KMS-11 (cell line): ENCODE measurements at regions not wholly inside any gene's neighbourhood (a gene's known extent, or its start where the extent isn't known, plus 50 kb on each side); places are given as distances from the start of the nearest gene placed in this dataset.

Experiments
- H2AFZ ChIP-seq: fragments of 200-600 bp; sonication (generic); 2 replicates; pipeline ENCODE4 v1.6.1; 2016; ENCODE audit warnings: antibody characterized with exemption, mixed run types, low read depth
- H3K27ac ChIP-seq: fragments of 200-600 bp; sonication (generic); 2 replicates; pipeline ENCODE4 v1.6.1; 2016; ENCODE audit warnings: mild to moderate bottlenecking, mixed run types
- H3K27me3 ChIP-seq: fragments of 200-600 bp; sonication (generic); 2 replicates; pipeline ENCODE4 v1.6.1; 2017; ENCODE audit warnings: mild to moderate bottlenecking, low read depth, mixed run types, moderate library complexity; ENCODE audit not compliant: insufficient read depth
- H3K36me3 ChIP-seq: fragments of 200-600 bp; sonication (generic); 2 replicates; pipeline ENCODE4 v1.6.1; 2017; ENCODE audit warnings: mild to moderate bottlenecking, mixed run types; ENCODE audit not compliant: insufficient read depth
- H3K4me1 ChIP-seq: fragments of 200-600 bp; sonication (generic); 2 replicates; pipeline ENCODE4 v1.6.1; 2016; ENCODE audit warnings: mild to moderate bottlenecking, low read depth, mixed run types; ENCODE audit not compliant: poor library complexity, severe bottlenecking
- H3K4me2 ChIP-seq: fragments of 200-600 bp; sonication (generic); 2 replicates; pipeline ENCODE4 v1.7.0; 2016; ENCODE audit warnings: mild to moderate bottlenecking, mixed run types
- H3K4me3 ChIP-seq: fragments of 200-600 bp; sonication (generic); IDR thresholded peaks from 2 replicates; pipeline ENCODE4 v1.6.1; 2017; ENCODE audit warnings: low read depth, low read length, mixed read lengths; ENCODE audit not compliant: insufficient read depth
- H3K79me2 ChIP-seq: fragments of 200-600 bp; sonication (generic); 2 replicates; pipeline ENCODE4 v1.6.1; 2016; ENCODE audit warnings: low read depth, mixed run types; ENCODE audit not compliant: insufficient read depth
- H3K9ac ChIP-seq: fragments of 200-600 bp; sonication (generic); 2 replicates; pipeline ENCODE4 v1.6.1; 2016; ENCODE audit warnings: mild to moderate bottlenecking, mixed run types
- H4K20me1 ChIP-seq: fragments of 200-600 bp; sonication (generic); 2 replicates; pipeline ENCODE4 v1.6.1; 2016; ENCODE audit warnings: mild to moderate bottlenecking, mixed run types; ENCODE audit not compliant: insufficient read depth
- CTCF ChIP-seq: fragments of 200-600 bp; sonication (generic); conservative IDR thresholded peaks from 2 replicates; pipeline ENCODE4 v1.6.1; 2017; ENCODE audit warnings: low read depth, mild to moderate bottlenecking, antibody characterized with exemption, low read length, moderate library complexity, mixed read lengths

- H3K27me3 ChIP-seq = no peaks in the 10 kb centered on the region
- H3K4me1 ChIP-seq = no peaks in the 10 kb centered on the region
- H2AFZ ChIP-seq = no peak overlapping the region
- H3K4me3 ChIP-seq = no peak overlapping the region
- no peak overlapping the region for H3K9ac ChIP-seq
- no peak overlapping the region for H3K4me2 ChIP-seq
- no peak for TF ChIP-seq CTCF
- no peaks in the 10 kb centered on the region for H3K36me3 ChIP-seq
- H3K27ac ChIP-seq = no peak overlapping the region
- H3K79me2 ChIP-seq = no peaks in the 10 kb centered on the region
- no peaks in the 10 kb centered on the region for H4K20me1 ChIP-seq
These were observed 110.8 kb upstream of the EEA1 start for GRCh38 chr12:93039930-93040329.

DNA sequence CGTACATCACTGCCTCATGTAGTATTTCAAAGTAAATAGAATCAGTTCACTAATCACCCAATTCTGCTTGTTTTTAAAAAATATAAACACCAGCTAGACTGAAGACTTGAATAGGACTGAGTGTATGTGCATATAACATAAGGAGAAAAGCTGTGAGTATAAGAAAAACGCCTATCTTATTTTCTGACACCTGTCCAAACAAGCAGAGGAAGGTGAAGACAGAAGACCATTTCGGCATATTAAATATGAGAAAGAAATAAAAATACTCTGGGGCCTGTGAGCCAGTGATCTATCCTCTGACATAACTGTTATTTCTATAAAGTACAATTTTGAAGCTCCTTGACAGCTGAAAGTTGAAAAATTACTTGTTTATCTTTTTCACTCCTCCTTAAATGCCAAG lies 111.3 kb upstream of the EEA1 start:
- Histone ChIP-seq H4K20me1 (no peaks in the 10 kb centered on the region), H3K36me3 (no peaks in the 10 kb centered on the region), H2AFZ (no peak overlapping the region), H3K79me2 (no peaks in the 10 kb centered on the region), H3K27me3 (no peaks in the 10 kb centered on the region), H3K4me1 (no peaks in the 10 kb centered on the region), H3K4me2 (no peak overlapping the region), H3K9ac (no peak overlapping the region), H3K27ac (no peak overlapping the region), H3K4me3 (no peak overlapping the region)
- no peak for TF ChIP-seq CTCF

DNA sequence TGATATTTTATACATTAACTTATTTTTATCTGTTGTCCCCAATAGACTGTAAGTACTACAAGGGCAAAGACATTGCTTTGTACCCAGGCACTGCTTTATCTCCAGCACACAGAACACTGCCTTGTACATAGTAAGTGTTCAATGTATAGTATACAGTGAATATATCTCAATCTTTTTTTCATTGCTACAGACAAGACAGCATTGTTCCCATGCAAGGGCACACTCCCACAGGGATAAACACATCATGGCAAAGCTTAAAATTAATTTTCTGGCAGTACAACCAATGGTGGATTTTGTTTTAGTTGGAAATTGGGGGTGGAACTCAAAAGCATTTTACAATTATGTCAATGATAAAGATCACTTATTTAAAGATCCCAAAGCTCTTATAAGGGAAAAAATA lies 112.3 kb upstream of the EEA1 start:
- Histone ChIP-seq H4K20me1 (no peaks in the 10 kb centered on the region), H3K27me3 (no peaks in the 10 kb centered on the region), H2AFZ (no peak overlapping the region), H3K4me2 (no peak overlapping the region), H3K36me3 (no peaks in the 10 kb centered on the region), H3K79me2 (no peaks in the 10 kb centered on the region), H3K27ac (no peak overlapping the region), H3K9ac (no peak overlapping the region), H3K4me1 (no peaks in the 10 kb centered on the region), H3K4me3 (no peak overlapping the region)
- no peak for TF ChIP-seq CTCF

GRCh38 chr12:93042283-93042682 lies 113.2 kb upstream of the EEA1 start:
- Histone ChIP-seq H3K4me1 (no peaks in the 10 kb centered on the region), H3K4me3 (no peak overlapping the region), H2AFZ (no peak overlapping the region), H3K27ac (no peak overlapping the region), H3K79me2 (no peaks in the 10 kb centered on the region), H3K9ac (no peak overlapping the region), H3K4me2 (no peak overlapping the region), H3K36me3 (no peaks in the 10 kb centered on the region), H3K27me3 (no peaks in the 10 kb centered on the region), H4K20me1 (no peaks in the 10 kb centered on the region)
- no peak for TF ChIP-seq CTCF

- H4K20me1 ChIP-seq = no peaks in the 10 kb centered on the region
- no peaks in the 10 kb centered on the region for H3K79me2 ChIP-seq
- no peak overlapping the region for H3K4me2 ChIP-seq
- H2AFZ ChIP-seq = no peak overlapping the region
- H3K27me3 ChIP-seq = no peaks in the 10 kb centered on the region
- H3K36me3 ChIP-seq = no peaks in the 10 kb centered on the region
- no peaks in the 10 kb centered on the region for H3K4me1 ChIP-seq
- no peak overlapping the region for H3K27ac ChIP-seq
- no peak overlapping the region for H3K4me3 ChIP-seq
- no peak for TF ChIP-seq CTCF
- H3K9ac ChIP-seq = no peak overlapping the region
These were observed 113.6 kb upstream of the EEA1 start for GRCh38 chr12:93042684-93043083.
